Loucy (cell line): ENCODE measurements at regions not wholly inside any gene's neighbourhood (a gene's known extent, or its start where the extent isn't known, plus 50 kb on each side); places are given as distances from the start of the nearest gene placed in this dataset.

Experiments
- CTCF ChIP-seq: fragments of 200-600 bp; sonication (generic); conservative IDR thresholded peaks from 2 replicates; pipeline ENCODE4 v1.5.1; 2014; ENCODE audit warnings: mild to moderate bottlenecking, antibody characterized with exemption, low read length
- EZH2phosphoT487 ChIP-seq: fragments of 200-600 bp; IDR thresholded peaks from 2 replicates; pipeline ENCODE4 v1.6.1; 2018; ENCODE audit warnings: antibody characterized with exemption, mild to moderate bottlenecking, moderate library complexity, borderline replicate concordance

DNA sequence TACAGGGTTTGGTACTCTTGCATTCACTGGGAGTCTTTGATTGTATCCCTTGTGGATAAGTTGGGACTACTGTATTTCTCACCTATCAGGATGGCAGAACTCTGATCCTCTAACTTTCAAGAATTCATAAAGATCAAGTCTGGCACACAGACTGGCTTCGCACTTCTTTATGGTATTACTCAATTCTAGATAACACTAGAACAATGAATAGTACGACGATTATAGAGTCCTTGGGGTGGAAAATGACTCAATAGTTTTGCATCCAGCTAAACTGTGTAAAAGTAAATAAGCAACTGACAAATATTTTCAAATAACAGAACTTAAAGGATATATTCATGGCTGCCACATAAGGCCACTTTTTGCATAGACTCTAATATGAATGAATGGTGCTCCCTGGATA, 103.4 kb upstream of the MEX3C start:
- TF ChIP-seq EZH2phosphoT487: no peak
- TF ChIP-seq CTCF: no peak
